ENCODE measurements at regions not wholly inside any gene's neighbourhood (a gene's known extent, or its start where the extent isn't known, plus 50 kb on each side); places are given as distances from the start of the nearest gene placed in this dataset.

DNA sequence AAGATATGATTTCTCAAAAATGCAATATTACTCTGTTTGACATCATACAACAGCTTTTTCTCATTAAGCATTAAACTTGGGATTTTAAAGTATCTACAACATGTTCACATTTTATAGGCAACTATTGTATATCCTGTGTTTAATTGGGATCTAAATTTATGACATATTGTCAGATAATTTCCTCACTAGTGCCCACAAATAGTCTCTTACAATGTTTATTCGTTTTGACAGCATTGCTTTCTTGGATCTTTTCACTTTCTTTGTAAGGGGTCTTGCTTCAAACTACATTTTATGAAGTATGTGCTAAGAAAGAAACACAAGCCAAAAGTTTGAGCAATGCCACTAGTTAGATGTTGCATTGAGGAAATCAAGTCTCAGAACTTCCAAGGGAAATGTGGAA is 285.1 kb downstream of the TMEM167A start:
- Histone ChIP-seq H3K27ac (no peak overlapping the region), H3K4me3 (no peak overlapping the region), H3K27me3 (no peaks in the 10 kb centered on the region), H3K36me3 (no peaks in the 10 kb centered on the region), H3K4me1 (ENCODE audit: low read depth) (peaks cover 7% of the 10 kb centered on the region), H3K9me3 (ENCODE audit: low read depth) (no peaks in the 10 kb centered on the region)
- TF ChIP-seq, protein P1, sequence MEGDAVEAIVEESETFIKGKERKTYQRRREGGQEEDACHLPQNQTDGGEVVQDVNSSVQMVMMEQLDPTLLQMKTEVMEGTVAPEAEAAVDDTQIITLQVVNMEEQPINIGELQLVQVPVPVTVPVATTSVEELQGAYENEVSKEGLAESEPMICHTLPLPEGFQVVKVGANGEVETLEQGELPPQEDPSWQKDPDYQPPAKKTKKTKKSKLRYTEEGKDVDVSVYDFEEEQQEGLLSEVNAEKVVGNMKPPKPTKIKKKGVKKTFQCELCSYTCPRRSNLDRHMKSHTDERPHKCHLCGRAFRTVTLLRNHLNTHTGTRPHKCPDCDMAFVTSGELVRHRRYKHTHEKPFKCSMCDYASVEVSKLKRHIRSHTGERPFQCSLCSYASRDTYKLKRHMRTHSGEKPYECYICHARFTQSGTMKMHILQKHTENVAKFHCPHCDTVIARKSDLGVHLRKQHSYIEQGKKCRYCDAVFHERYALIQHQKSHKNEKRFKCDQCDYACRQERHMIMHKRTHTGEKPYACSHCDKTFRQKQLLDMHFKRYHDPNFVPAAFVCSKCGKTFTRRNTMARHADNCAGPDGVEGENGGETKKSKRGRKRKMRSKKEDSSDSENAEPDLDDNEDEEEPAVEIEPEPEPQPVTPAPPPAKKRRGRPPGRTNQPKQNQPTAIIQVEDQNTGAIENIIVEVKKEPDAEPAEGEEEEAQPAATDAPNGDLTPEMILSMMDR (IDR thresholded peaks at IDR 0.05; ENCODE audit: low read depth, low read length) = no peak
- DNase-seq (ENCODE audit: low read depth in 1 of 2, low spot score in 1 of 2) = no peak

DNA sequence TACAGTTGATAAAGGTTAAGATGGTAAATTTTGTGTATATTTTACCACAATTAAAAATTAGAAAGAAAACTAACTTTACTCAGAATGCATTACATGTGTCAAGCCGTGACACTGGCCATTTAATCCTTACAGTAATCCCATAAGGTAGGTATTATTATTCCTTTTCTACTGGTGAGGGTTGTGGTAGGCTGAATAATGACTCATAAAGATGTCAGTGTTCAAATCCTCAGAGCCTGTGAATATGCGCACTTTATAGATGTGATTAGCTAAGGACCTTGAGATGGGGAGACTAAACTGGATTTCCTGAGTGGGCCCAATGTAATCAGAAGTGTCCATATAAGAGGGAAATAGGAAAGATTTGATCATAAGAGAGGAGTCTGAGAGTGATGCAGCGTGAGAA is 288.1 kb downstream of the TMEM167A start:
- H3K27me3 ChIP-seq = no peaks in the 10 kb centered on the region
- TF ChIP-seq, protein P1 (IDR thresholded peaks at IDR 0.05; ENCODE audit: low read depth, low read length) = no peak

DNA sequence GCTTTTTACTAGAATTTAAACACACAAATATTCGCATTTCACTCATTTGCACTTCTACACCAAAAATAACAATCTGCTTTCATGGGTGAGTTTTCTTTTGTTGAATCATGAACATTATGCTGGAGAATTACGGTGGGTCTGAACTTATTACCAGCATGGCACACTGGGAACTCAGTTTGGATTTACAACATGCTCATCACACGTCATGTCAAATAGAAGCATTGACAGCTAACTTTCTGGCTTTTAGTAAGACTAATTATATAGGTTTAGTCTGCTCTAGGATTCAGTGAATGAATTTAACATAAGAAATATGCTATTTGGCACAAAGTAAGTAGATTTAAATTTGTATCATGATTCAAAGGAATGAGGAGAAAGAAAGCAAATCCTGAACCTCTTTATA is 290.4 kb downstream of the TMEM167A start:
- Histone ChIP-seq H3K9me3 (ENCODE audit: low read depth) (no peaks in the 10 kb centered on the region), H3K4me1 (ENCODE audit: low read depth) (peaks cover 21% of the 10 kb centered on the region), H3K36me3 (no peaks in the 10 kb centered on the region), H3K27ac (peak overlapping the region; percentile 50), H3K4me3 (no peak overlapping the region), H3K27me3 (no peaks in the 10 kb centered on the region)
- TF ChIP-seq, protein P1 (IDR thresholded peaks at IDR 0.05; ENCODE audit: low read depth, low read length) = no peak
- DNase-seq (ENCODE audit: low read depth in 1 of 2, low spot score in 1 of 2) = no peak

More for the DNA sequence above, 288.1 kb downstream of the TMEM167A start:
- Histone ChIP-seq H3K9me3 (ENCODE audit: low read depth) (no peaks in the 10 kb centered on the region), H3K27ac (no peak overlapping the region), H3K36me3 (no peaks in the 10 kb centered on the region), H3K4me1 (ENCODE audit: low read depth) (peaks cover 21% of the 10 kb centered on the region), H3K4me3 (no peak overlapping the region)
- DNase-seq (ENCODE audit: low read depth in 1 of 2, low spot score in 1 of 2) = no peak

DNA sequence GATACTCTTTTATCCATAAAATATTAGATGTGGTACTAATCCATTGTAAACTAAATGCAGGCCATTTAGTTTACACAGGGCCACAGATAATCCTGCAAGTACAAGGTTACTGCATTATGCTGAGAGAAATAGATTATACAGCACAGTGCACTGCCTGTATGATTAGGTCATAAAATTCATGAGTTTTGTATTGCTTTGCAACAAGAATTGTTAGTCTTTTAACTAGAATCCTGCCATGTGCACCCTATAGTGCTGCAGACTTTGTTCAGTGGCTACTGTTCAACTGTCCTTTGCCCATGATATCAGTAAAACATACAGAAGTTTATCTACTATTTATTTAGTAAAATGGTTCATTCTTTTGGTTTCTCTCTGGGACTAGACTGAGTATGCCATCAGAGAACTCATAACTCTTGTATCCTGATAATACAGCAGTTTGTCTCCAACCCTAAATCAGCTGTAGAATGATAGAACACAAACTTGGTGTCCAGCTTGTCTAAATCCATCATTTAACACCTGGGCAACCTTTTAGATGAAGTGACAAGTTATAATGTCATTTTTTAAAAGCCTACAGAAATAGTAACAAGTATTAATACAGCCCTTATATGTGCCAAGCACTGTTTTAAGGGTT is 291.2 kb downstream of the TMEM167A start:
- TF ChIP-seq, protein P1 (IDR thresholded peaks at IDR 0.05; ENCODE audit: low read depth, low read length) = no peak
- DNase-seq (ENCODE audit: low read depth in 1 of 2, low spot score in 1 of 2) = peak in 1 of 2 donors; percentile 22
- no peaks in the 10 kb centered on the region for H3K36me3 ChIP-seq
- H3K4me1 ChIP-seq (ENCODE audit: low read depth) = peaks cover 21% of the 10 kb centered on the region
- H3K9me3 ChIP-seq (ENCODE audit: low read depth) = no peaks in the 10 kb centered on the region
- no peaks in the 10 kb centered on the region for H3K27me3 ChIP-seq
- peak overlapping the region; percentile 50 for H3K27ac ChIP-seq
- no peak overlapping the region for H3K4me3 ChIP-seq

DNA sequence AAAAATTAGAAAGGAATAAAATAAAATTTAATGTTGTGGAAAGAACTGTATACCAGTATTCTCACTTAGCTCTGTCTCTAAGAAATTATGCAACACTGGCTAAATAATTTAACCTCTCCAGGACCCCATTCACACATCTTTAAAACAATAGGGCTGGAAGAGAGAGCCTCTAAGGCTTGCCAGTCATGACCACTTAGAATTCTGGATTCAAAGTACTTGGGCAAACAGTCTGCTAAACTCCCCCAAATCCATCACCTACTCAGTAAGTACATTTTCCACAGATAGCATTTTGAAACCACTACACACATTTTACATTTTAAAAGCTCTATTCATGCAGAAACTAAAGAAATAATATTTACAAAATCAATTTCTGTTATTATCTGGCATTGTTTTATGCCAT is 291.7 kb downstream of the TMEM167A start:
- H3K4me1 ChIP-seq (ENCODE audit: low read depth) = peaks cover 21% of the 10 kb centered on the region
- no peaks in the 10 kb centered on the region for H3K27me3 ChIP-seq
- no peak overlapping the region for H3K4me3 ChIP-seq
- H3K36me3 ChIP-seq = no peaks in the 10 kb centered on the region
- DNase-seq (ENCODE audit: low read depth in 1 of 2, low spot score in 1 of 2) = peak in 1 of 2 donors; percentile 36
- TF ChIP-seq, protein P1 (IDR thresholded peaks at IDR 0.05; ENCODE audit: low read depth, low read length) = no peak
- peak overlapping the region; percentile 50 for H3K27ac ChIP-seq
- no peaks in the 10 kb centered on the region for H3K9me3 ChIP-seq (ENCODE audit: low read depth)

Data from cardiac muscle cell (in vitro differentiated cells and primary cell).